OCI-LY3 (cell line): ENCODE measurements at regions not wholly inside any gene's neighbourhood (a gene's known extent, or its start where the extent isn't known, plus 50 kb on each side); places are given as distances from the start of the nearest gene placed in this dataset.

Source experiments
- H2AFZ ChIP-seq: fragments of 200-600, 300-600 bp; shearing (Covaris generic); 2 replicates; pipeline ENCODE4 v1.6.0; 2014; ENCODE audit warnings: antibody characterized with exemption, low read depth, low read length
- H3K27ac ChIP-seq: fragments of 200-600, 300-600 bp; sonication (generic); 2 replicates; pipeline ENCODE4 v1.5.1; 2014; ENCODE audit warnings: mild to moderate bottlenecking, low read length, moderate library complexity, mixed read lengths
- H3K27me3 ChIP-seq: fragments of 200-600, 300-600 bp; sonication (generic); 2 replicates; pipeline ENCODE4 v1.6.1; 2014; ENCODE audit warnings: low read depth, low read length, mixed read lengths
- H3K36me3 ChIP-seq: fragments of 200-600, 300-600 bp; sonication (generic); replicated peaks from 2 replicates; pipeline ENCODE3; 2014; ENCODE audit warnings: low read depth, low read length, mixed read lengths
- H3K4me1 ChIP-seq: fragments of 300-600, 200-600 bp; sonication (generic); 2 replicates; pipeline ENCODE4 v1.6.1; 2014; ENCODE audit warnings: low read length, mixed read lengths
- H3K4me2 ChIP-seq: fragments of 200-600, 300-600 bp; sonication (generic); 2 replicates; pipeline ENCODE4 v1.6.1; 2014; ENCODE audit warnings: low read length, mixed read lengths
- H3K4me3 ChIP-seq: fragments of 300-600, 200-600 bp; sonication (generic); 2 replicates; pipeline ENCODE4 v1.5.1; 2014; ENCODE audit warnings: antibody characterized with exemption, mild to moderate bottlenecking, low read length, moderate library complexity
- H3K79me2 ChIP-seq: fragments of 300-600, 200-600 bp; shearing (Covaris generic); 2 replicates; pipeline ENCODE4 v1.6.1; 2014; ENCODE audit warnings: mild to moderate bottlenecking, low read length, mixed read lengths
- H3K9ac ChIP-seq: fragments of 300-600, 200-600 bp; shearing (Covaris generic); 2 replicates; pipeline ENCODE4 v1.6.0; 2014; ENCODE audit warnings: mild to moderate bottlenecking, low read length, moderate library complexity
- H3K9me3 ChIP-seq: fragments of 200-600, 300-600 bp; shearing (Covaris generic); 2 replicates; pipeline ENCODE4 v1.6.1; 2014; ENCODE audit warnings: low read length, mixed read lengths; ENCODE audit not compliant: insufficient read depth
- H4K20me1 ChIP-seq: fragments of 200-600, 300-600 bp; sonication (generic); 2 replicates; pipeline ENCODE4 v1.6.1; 2016; ENCODE audit warnings: low read length, mixed read lengths; ENCODE audit not compliant: insufficient read depth
- EZH2phosphoT487 ChIP-seq: fragments of 200-600 bp; shearing (Covaris generic); IDR thresholded peaks from 2 replicates; pipeline ENCODE4 v1.6.1; 2018; ENCODE audit warnings: antibody characterized with exemption, mixed run types, low read depth
- TF ChIP-seq, protein P1 (sequence below): fragments of 200-600, 300-600 bp; sonication (generic); IDR thresholded peaks from 2 replicates; pipeline ENCODE4 v1.5.1; 2014; ENCODE audit warnings: antibody characterized with exemption, low read length, low read depth

DNA sequence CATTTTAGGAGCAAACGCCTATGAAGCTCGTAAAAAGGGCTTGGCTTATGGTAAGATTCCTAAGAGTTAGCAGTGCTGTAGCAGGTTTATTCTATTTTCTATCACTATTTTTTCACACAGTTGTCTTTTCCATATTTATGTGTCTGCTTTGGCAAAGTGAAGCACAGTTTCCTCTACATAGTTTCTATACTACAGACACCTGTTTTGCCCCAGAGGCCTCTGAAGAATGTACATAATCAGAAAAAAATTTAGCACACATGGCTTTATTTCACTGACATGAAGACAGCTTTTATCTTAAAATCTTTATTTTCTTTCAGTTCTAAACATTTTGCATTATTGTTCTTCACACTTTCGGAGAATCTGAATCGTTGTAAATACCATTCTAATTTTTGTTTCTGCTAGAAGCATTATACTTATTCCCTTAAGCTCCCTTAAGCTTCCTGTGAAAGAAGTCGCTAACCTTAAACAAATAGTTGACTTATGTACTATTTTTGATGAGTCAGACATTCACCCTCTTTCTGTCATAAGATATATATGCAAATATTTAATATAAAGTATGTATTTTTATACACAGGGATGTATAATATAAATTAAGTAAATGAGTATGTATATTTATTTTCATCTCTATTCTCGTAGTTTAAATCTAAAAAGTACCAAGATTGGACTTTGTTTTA is 816.0 kb downstream of the OLFM4 start:
- TF ChIP-seq, protein P1, sequence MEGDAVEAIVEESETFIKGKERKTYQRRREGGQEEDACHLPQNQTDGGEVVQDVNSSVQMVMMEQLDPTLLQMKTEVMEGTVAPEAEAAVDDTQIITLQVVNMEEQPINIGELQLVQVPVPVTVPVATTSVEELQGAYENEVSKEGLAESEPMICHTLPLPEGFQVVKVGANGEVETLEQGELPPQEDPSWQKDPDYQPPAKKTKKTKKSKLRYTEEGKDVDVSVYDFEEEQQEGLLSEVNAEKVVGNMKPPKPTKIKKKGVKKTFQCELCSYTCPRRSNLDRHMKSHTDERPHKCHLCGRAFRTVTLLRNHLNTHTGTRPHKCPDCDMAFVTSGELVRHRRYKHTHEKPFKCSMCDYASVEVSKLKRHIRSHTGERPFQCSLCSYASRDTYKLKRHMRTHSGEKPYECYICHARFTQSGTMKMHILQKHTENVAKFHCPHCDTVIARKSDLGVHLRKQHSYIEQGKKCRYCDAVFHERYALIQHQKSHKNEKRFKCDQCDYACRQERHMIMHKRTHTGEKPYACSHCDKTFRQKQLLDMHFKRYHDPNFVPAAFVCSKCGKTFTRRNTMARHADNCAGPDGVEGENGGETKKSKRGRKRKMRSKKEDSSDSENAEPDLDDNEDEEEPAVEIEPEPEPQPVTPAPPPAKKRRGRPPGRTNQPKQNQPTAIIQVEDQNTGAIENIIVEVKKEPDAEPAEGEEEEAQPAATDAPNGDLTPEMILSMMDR: no peak
- TF ChIP-seq EZH2phosphoT487: no peak
- Histone ChIP-seq H3K36me3 (no peaks in the 10 kb centered on the region), H3K79me2 (no peaks in the 10 kb centered on the region), H3K4me1 (no peaks in the 10 kb centered on the region), H3K9me3 (peaks cover under 1% of the 10 kb centered on the region; the same call in 1 of the 2 replicates), H4K20me1 (no peaks in the 10 kb centered on the region), H3K9ac (no peak overlapping the region), H3K27ac (no peak overlapping the region), H3K4me3 (no peak overlapping the region), H3K27me3 (no peaks in the 10 kb centered on the region), H2AFZ (no peak overlapping the region), H3K4me2 (no peak overlapping the region)

DNA sequence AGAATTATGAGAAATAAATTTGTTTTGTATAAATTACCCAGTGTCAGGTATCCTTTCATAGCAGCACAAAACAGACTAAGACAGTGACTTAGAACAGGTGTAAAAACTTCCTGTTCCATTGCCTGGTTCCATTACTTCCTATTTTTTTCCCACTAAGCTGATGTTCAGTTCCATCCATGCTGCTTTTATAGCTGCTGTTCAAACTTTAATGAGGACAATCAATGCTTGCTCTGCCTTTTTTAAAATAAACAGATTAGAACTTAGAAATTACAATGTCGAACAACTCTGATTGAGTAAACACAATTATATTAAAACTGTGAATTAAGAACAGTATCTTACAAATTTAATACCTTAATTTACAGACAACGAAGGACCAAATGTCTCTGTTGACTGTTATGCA is 818.9 kb downstream of the OLFM4 start:
- Histone ChIP-seq H3K79me2 (no peaks in the 10 kb centered on the region), H3K36me3 (no peaks in the 10 kb centered on the region), H3K9ac (no peak overlapping the region), H3K4me1 (no peaks in the 10 kb centered on the region), H3K27ac (no peak overlapping the region), H2AFZ (no peak overlapping the region), H3K27me3 (no peaks in the 10 kb centered on the region), H4K20me1 (no peaks in the 10 kb centered on the region), H3K9me3 (no peaks in the 10 kb centered on the region), H3K4me2 (no peak overlapping the region), H3K4me3 (no peak overlapping the region)
- TF ChIP-seq, protein P1: no peak
- TF ChIP-seq EZH2phosphoT487: no peak

DNA sequence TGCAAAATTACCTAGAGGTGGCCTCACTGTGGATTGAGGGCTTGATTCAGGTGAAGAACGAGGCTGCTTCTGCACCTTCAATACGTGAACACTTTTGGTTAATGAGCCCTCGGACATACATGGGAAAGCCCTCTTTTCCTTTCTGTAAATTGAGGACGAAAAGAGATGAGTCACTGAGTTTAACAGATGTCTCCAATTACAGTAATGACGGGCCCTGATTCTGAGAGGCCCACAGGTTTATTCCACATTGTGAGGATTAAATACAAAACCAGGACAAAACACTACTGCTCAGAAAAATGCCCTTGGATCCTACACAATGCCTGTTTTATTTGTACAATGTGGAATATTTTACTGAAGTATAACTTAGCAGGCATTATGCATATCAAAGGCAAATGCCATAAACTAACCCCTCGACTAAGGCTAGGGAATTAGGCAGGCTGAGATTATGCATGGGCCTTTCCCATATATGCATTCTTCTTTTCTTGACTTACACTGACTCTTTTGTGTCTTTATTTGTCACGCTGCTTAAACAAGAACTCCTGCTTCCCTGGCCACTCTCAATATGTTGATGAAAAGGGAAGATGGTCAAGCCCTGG is 819.9 kb downstream of the OLFM4 start:
- Histone ChIP-seq H2AFZ (no peak overlapping the region), H3K4me2 (no peak overlapping the region)

DNA sequence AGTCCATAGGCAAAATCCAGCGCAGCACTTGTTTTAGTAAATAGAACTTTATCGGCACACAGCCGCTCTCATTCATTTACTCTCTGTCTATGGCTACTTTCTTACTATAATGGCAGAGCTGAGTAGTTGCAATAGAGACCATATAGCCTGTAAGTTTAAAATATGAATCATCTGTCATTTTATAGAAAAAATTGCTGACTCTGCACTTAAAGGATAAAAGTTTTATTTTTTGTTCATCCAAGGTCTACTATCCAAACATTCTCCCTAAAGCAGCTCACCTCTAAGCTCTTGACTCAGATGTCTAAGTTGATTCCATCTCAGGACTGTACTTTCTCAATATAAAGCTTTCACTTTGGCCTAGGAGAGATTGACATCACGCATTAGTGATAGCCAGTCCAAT is 825.7 kb downstream of the OLFM4 start:
- H3K9me3 ChIP-seq: no peaks in the 10 kb centered on the region
- no peaks in the 10 kb centered on the region for H4K20me1 ChIP-seq
- H3K4me3 ChIP-seq: no peak overlapping the region
- H3K4me1 ChIP-seq: no peaks in the 10 kb centered on the region
- H2AFZ ChIP-seq: no peak overlapping the region
- TF ChIP-seq EZH2phosphoT487: no peak
- TF ChIP-seq, protein P1: no peak
- H3K4me2 ChIP-seq: no peak overlapping the region
- no peak overlapping the region for H3K9ac ChIP-seq
- H3K79me2 ChIP-seq: no peaks in the 10 kb centered on the region
- no peaks in the 10 kb centered on the region for H3K27me3 ChIP-seq
- no peak overlapping the region for H3K27ac ChIP-seq
- no peaks in the 10 kb centered on the region for H3K36me3 ChIP-seq

More for the DNA sequence above, 819.9 kb downstream of the OLFM4 start:
- Histone ChIP-seq H4K20me1 (no peaks in the 10 kb centered on the region), H3K36me3 (no peaks in the 10 kb centered on the region), H3K79me2 (no peaks in the 10 kb centered on the region), H3K27me3 (no peaks in the 10 kb centered on the region), H3K27ac (no peak overlapping the region), H3K9me3 (no peaks in the 10 kb centered on the region), H3K4me3 (no peak overlapping the region), H3K4me1 (no peaks in the 10 kb centered on the region), H3K9ac (no peak overlapping the region)
- TF ChIP-seq EZH2phosphoT487: no peak
- TF ChIP-seq, protein P1: no peak
